Osteoblast (primary cell): ENCODE measurements at regions not wholly inside any gene's neighbourhood (a gene's known extent, or its start where the extent isn't known, plus 50 kb on each side); places are given as distances from the start of the nearest gene placed in this dataset.

Source experiments
- DNase-seq: peaks from one replicate; pipeline ENCODE4 v3.0.0; 2011; ENCODE audit warnings: low spot score, mixed read lengths; ENCODE audit not compliant: insufficient read length; ENCODE audit errors: missing footprints
- H2AFZ ChIP-seq: 2 replicates; pipeline ENCODE4 v1.6.0; 2011; ENCODE audit warnings: mild to moderate bottlenecking, low read length
- H3K27ac ChIP-seq: 2 replicates; pipeline ENCODE4 v1.5.1; 2011; ENCODE audit warnings: mild to moderate bottlenecking, low read depth, low read length, moderate library complexity
- H3K27me3 ChIP-seq: 2 replicates; pipeline ENCODE4 v1.6.0; 2012; ENCODE audit warnings: mild to moderate bottlenecking, control low read depth, inconsistent platforms, low read length, moderate library complexity; ENCODE audit not compliant: insufficient read depth
- H3K36me3 ChIP-seq: 2 replicates; pipeline ENCODE4 v1.5.1; 2011; ENCODE audit warnings: mild to moderate bottlenecking, low read length, control low read depth, moderate library complexity; ENCODE audit not compliant: insufficient read depth
- H3K4me1 ChIP-seq: 2 replicates; pipeline ENCODE4 v1.5.1; 2011; ENCODE audit warnings: mild to moderate bottlenecking, low read length, control low read depth, moderate library complexity; ENCODE audit not compliant: insufficient read depth
- H3K4me2 ChIP-seq: 2 replicates; pipeline ENCODE4 v1.6.0; 2011; ENCODE audit warnings: mild to moderate bottlenecking, low read length; ENCODE audit not compliant: insufficient read depth
- H3K4me3 ChIP-seq: fragments of 200-600 bp; sonication (generic); 3 replicates; pipeline ENCODE4 v1.5.1; 2012; ENCODE audit warnings: mild to moderate bottlenecking, low read length, inconsistent platforms; ENCODE audit not compliant: insufficient read depth
- H3K79me2 ChIP-seq: 2 replicates; pipeline ENCODE4 v1.6.0; 2012; ENCODE audit warnings: mild to moderate bottlenecking, low read length, control low read depth, inconsistent platforms; ENCODE audit not compliant: insufficient read depth
- H3K9me3 ChIP-seq: 2 replicates; pipeline ENCODE4 v1.5.1; 2011; ENCODE audit warnings: low read depth, low read length, control low read depth
- H4K20me1 ChIP-seq: 2 replicates; pipeline ENCODE4 v1.6.0; 2012; ENCODE audit warnings: mild to moderate bottlenecking, low read length, control low read depth; ENCODE audit not compliant: insufficient read depth
- TF ChIP-seq, protein P1 (sequence below): IDR thresholded peaks from 2 replicates; pipeline ENCODE4 v1.5.1; 2011; ENCODE audit warnings: mild to moderate bottlenecking, low read depth, low read length, moderate library complexity; ENCODE audit errors: extremely low read depth

DNA sequence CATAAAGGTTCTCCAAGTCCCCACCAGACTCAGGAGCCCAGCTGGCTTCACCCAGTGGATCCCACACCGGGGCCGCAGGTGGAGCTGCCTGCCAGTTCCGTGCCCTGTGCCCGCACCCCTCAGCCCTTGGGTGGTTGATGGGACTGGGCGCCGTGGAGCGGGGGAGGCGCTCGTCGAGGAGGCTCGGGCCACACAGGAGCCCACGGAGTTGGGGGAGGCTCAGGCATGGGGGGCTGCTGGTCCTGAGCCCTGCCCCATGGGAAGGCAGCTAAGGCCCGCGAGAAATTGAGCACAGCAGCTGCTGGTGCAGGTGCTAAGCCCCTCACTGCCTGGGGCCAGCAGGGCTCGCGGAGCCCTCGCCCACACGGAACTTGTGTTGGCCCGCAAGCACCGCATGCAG lies 234.4 kb upstream of the HSF2 start:
- DNase-seq, result no peak
- Histone ChIP-seq H3K36me3 (no peaks in the 10 kb centered on the region), H3K27ac (no peak overlapping the region), H2AFZ (no peak overlapping the region), H3K4me3 (no peak overlapping the region), H3K79me2 (no peaks in the 10 kb centered on the region), H3K4me1 (no peaks in the 10 kb centered on the region), H3K9me3 (no peaks in the 10 kb centered on the region), H3K27me3 (no peaks in the 10 kb centered on the region), H4K20me1 (no peaks in the 10 kb centered on the region), H3K4me2 (no peak overlapping the region)
- TF ChIP-seq, protein P1, sequence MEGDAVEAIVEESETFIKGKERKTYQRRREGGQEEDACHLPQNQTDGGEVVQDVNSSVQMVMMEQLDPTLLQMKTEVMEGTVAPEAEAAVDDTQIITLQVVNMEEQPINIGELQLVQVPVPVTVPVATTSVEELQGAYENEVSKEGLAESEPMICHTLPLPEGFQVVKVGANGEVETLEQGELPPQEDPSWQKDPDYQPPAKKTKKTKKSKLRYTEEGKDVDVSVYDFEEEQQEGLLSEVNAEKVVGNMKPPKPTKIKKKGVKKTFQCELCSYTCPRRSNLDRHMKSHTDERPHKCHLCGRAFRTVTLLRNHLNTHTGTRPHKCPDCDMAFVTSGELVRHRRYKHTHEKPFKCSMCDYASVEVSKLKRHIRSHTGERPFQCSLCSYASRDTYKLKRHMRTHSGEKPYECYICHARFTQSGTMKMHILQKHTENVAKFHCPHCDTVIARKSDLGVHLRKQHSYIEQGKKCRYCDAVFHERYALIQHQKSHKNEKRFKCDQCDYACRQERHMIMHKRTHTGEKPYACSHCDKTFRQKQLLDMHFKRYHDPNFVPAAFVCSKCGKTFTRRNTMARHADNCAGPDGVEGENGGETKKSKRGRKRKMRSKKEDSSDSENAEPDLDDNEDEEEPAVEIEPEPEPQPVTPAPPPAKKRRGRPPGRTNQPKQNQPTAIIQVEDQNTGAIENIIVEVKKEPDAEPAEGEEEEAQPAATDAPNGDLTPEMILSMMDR, result no peak

DNA sequence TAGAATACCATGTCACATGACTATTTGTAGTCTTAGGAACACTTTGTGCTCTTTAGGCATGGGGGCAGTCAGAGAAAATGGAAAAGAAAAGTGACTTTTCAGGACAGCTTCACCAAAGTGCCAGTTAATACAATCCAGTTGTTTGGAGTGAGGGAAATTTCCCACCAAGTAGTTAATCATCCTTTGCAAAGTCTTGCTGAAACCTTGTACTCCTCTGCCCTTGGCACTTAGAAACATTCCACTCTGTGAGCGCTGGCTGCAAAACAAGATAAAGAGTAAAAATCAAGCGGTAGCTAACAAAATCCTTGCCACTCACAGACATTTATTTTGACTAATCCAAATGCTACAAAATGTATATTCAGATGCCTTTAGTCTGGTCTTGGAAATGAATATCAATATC lies 229.2 kb upstream of the HSF2 start:
- no peaks in the 10 kb centered on the region for H3K36me3 ChIP-seq
- H3K27ac ChIP-seq, result no peak overlapping the region
- H3K27me3 ChIP-seq, result no peaks in the 10 kb centered on the region
- H3K4me1 ChIP-seq, result no peaks in the 10 kb centered on the region
- H3K4me2 ChIP-seq, result no peak overlapping the region
- H4K20me1 ChIP-seq, result no peaks in the 10 kb centered on the region
- no peak overlapping the region for H2AFZ ChIP-seq
- no peaks in the 10 kb centered on the region for H3K9me3 ChIP-seq
- H3K79me2 ChIP-seq, result no peaks in the 10 kb centered on the region
- no peak overlapping the region for H3K4me3 ChIP-seq
- DNase-seq, result no peak
- TF ChIP-seq, protein P1, result no peak

DNA sequence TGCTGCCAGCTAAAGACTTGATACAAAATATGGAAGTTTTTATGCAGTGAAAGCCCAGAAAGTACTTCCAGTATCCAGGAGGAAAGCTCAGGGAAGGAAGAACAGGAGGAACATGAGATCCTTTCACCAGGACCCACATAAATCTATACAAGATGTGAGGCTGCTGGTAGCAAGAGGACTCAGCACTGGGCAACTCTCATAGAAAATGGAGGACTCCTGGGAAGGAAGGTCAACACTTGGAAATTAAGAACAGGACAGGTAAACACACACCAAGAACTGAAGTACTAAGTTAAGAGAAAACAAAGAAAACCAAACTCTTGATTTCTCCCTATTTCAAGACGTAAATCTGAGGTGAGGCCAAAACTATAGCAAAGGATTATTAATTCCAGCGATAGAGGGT lies 220.5 kb upstream of the HSF2 start:
- TF ChIP-seq, protein P1, result no peak
- Histone ChIP-seq H3K27me3 (no peaks in the 10 kb centered on the region), H3K27ac (no peak overlapping the region), H3K4me1 (no peaks in the 10 kb centered on the region), H3K4me3 (no peak overlapping the region), H3K79me2 (no peaks in the 10 kb centered on the region), H2AFZ (peak overlapping the region; percentile 27), H3K4me2 (no peak overlapping the region), H3K9me3 (no peaks in the 10 kb centered on the region), H4K20me1 (no peaks in the 10 kb centered on the region), H3K36me3 (no peaks in the 10 kb centered on the region)
- no peak for DNase-seq

GRCh38 chr6:122180132-122180531 lies 219.3 kb upstream of the HSF2 start:
- no peak for DNase-seq

More at GRCh38 chr6:122180132-122180531, 219.3 kb upstream of the HSF2 start:
- no peaks in the 10 kb centered on the region for H3K27me3 ChIP-seq
- peaks cover 3% of the 10 kb centered on the region for H3K4me1 ChIP-seq
- H3K36me3 ChIP-seq, result no peaks in the 10 kb centered on the region
- no peak overlapping the region for H3K27ac ChIP-seq
- H3K4me2 ChIP-seq, result no peak overlapping the region
- no peaks in the 10 kb centered on the region for H3K9me3 ChIP-seq
- H4K20me1 ChIP-seq, result no peaks in the 10 kb centered on the region
- TF ChIP-seq, protein P1, result peak; percentile 37
- no peak overlapping the region for H3K4me3 ChIP-seq
- no peak overlapping the region for H2AFZ ChIP-seq
- H3K79me2 ChIP-seq, result no peaks in the 10 kb centered on the region
